ENCODE measurements at regions not wholly inside any gene's neighbourhood (a gene's known extent, or its start where the extent isn't known, plus 50 kb on each side); places are given as distances from the start of the nearest gene placed in this dataset.

DNA sequence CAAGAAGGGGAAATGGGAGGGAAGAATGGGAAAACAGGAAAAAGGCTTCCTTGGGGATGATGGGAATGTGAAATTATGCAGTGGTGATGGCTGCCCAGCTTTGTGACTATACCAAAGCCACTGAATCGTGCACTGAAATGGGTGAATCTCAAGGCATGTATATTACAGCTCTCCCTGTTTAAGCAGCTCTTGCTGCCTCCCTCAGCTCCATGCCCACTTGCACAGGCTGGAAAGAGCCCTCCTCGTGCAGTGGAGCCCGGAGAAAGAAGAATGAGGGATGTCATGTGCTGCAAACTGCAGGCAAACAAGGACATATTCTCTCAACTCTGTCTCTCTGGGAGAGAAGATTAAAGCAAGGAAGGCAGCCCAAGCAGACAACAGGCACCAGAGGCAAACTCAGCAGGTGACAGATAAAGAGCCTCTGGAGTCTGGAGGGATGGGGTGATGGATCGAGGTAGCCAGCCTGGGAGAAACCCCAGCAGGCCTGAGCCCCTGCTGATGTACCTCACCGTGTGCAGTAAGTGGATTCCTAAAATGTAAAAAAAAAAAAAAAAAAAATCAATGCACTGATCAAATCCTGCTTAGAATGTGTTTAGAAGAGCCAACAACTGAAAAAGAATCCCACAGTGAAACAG, 62.4 kb upstream of the SLC66A3 start:
- no peak overlapping the region for H2AFZ ChIP-seq (ENCODE audit: low read length)
- H4K20me1 ChIP-seq (ENCODE audit: insufficient read depth, low read length, poor library complexity, severe bottlenecking): no peaks in the 10 kb centered on the region

DNA sequence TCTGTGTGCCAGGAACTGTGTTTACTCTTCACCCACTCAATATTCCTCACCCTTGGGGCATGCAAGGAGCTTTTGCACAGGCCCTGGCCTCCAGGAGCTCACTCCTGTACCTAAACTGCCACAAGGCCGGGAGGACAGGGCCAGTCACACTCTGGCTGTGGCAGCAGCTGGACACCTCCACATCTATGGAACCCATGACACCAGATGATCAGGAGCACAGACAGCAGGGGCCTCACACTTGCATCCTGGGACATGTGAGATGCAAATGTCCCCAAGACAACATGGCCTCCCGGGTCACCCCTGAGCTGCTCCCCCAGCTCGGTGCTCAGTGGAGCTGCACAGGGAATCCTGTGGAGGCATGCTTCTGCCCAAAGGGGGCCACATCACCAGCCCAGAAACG, 61.8 kb upstream of the SLC66A3 start:
- Histone ChIP-seq H2AFZ (ENCODE audit: low read length) (no peak overlapping the region), H3K4me1 (ENCODE audit: insufficient read depth, low read length, poor library complexity, severe bottlenecking) (no peaks in the 10 kb centered on the region), H3K4me3 (ENCODE audit: low read length, poor library complexity, severe bottlenecking) (no peak overlapping the region), H3K36me3 (ENCODE audit: insufficient read depth, low read length) (no peaks in the 10 kb centered on the region), H3K4me2 (ENCODE audit: low read depth, low read length, poor library complexity, severe bottlenecking) (no peak overlapping the region), H3K9me2 (replicated peaks; ENCODE audit: low read depth, low read length) (no peaks in the 10 kb centered on the region), H3K9me3 (ENCODE audit: insufficient read depth, low read depth, low read length) (no peaks in the 10 kb centered on the region), H3K27me3 (ENCODE audit: insufficient read depth, low read length, poor library complexity, severe bottlenecking) (no peaks in the 10 kb centered on the region), H3F3A (ENCODE audit: low read depth) (no peaks in the 10 kb centered on the region), H3K9ac (ENCODE audit: low read depth, low read length, poor library complexity, severe bottlenecking) (no peak overlapping the region), H4K20me1 (ENCODE audit: insufficient read depth, low read length, poor library complexity, severe bottlenecking) (no peaks in the 10 kb centered on the region), H3K79me2 (ENCODE audit: insufficient read depth, low read length) (no peaks in the 10 kb centered on the region)
- TF ChIP-seq, protein P1, sequence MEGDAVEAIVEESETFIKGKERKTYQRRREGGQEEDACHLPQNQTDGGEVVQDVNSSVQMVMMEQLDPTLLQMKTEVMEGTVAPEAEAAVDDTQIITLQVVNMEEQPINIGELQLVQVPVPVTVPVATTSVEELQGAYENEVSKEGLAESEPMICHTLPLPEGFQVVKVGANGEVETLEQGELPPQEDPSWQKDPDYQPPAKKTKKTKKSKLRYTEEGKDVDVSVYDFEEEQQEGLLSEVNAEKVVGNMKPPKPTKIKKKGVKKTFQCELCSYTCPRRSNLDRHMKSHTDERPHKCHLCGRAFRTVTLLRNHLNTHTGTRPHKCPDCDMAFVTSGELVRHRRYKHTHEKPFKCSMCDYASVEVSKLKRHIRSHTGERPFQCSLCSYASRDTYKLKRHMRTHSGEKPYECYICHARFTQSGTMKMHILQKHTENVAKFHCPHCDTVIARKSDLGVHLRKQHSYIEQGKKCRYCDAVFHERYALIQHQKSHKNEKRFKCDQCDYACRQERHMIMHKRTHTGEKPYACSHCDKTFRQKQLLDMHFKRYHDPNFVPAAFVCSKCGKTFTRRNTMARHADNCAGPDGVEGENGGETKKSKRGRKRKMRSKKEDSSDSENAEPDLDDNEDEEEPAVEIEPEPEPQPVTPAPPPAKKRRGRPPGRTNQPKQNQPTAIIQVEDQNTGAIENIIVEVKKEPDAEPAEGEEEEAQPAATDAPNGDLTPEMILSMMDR (conservative IDR thresholded peaks at IDR 0.05; ENCODE audit: low read length): no peak
- TF ChIP-seq EZH2phosphoT487 (IDR thresholded peaks at IDR 0.05; ENCODE audit: borderline replicate concordance): no peak

More for the DNA sequence above, 62.4 kb upstream of the SLC66A3 start:
- no peaks in the 10 kb centered on the region for H3K4me1 ChIP-seq (ENCODE audit: insufficient read depth, low read length, poor library complexity, severe bottlenecking)
- H3K27me3 ChIP-seq (ENCODE audit: insufficient read depth, low read length, poor library complexity, severe bottlenecking): no peaks in the 10 kb centered on the region
- no peak overlapping the region for H3K4me2 ChIP-seq (ENCODE audit: low read depth, low read length, poor library complexity, severe bottlenecking)
- H3K9me2 ChIP-seq (replicated peaks; ENCODE audit: low read depth, low read length): no peaks in the 10 kb centered on the region
- H3K4me3 ChIP-seq (ENCODE audit: low read length, poor library complexity, severe bottlenecking): no peak overlapping the region
- H3K9ac ChIP-seq (ENCODE audit: low read depth, low read length, poor library complexity, severe bottlenecking): no peak overlapping the region
- no peak for TF ChIP-seq EZH2phosphoT487 (IDR thresholded peaks at IDR 0.05; ENCODE audit: borderline replicate concordance)
- TF ChIP-seq, protein P1 (conservative IDR thresholded peaks at IDR 0.05; ENCODE audit: low read length): no peak
- H3F3A ChIP-seq (ENCODE audit: low read depth): no peaks in the 10 kb centered on the region
- H3K36me3 ChIP-seq (ENCODE audit: insufficient read depth, low read length): no peaks in the 10 kb centered on the region
- no peaks in the 10 kb centered on the region for H3K79me2 ChIP-seq (ENCODE audit: insufficient read depth, low read length)
- no peaks in the 10 kb centered on the region for H3K9me3 ChIP-seq (ENCODE audit: insufficient read depth, low read depth, low read length)

DNA sequence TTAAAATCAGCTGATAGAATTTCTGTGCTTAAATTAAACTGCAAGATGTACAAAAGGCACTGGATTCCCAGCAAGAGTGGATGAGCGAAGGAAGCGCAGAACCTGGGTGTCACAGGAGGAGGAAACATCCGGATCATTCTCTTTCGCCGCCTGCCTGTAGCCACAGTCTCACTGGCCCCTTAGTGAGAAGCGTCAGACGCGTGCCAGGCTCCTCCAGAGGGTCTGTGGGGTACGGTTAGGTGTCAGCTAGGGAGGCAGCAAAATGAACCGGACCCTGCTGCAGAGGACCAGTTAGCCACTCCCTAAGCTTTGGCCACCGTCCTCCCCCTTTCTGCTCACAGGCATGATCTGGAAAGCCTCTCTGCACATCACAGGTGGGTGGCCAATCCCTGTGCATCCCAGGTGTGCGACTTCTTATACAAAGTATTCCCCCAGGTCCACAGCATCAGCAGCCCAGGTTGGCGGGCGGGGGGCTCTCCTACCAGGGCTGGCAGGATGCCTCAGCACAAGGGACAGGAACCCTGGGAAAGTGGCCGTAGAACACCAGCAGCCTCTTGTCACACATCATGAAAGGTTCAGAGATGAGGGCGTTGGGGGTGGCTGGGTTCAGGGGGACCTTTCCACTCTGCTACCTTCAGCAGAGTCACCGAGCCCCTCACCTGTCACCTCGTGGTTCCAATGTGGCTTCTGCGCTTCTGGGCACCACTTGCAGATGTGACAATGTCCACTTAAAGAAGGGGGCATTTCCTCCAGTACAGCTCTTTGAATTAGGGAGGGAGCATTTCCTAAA, 61.1 kb upstream of the SLC66A3 start:
- no peaks in the 10 kb centered on the region for H3K27me3 ChIP-seq (ENCODE audit: insufficient read depth, low read length, poor library complexity, severe bottlenecking)
- H3K9me3 ChIP-seq (ENCODE audit: insufficient read depth, low read depth, low read length): no peaks in the 10 kb centered on the region
- no peaks in the 10 kb centered on the region for H3K9me2 ChIP-seq (replicated peaks; ENCODE audit: low read depth, low read length)
- no peaks in the 10 kb centered on the region for H4K20me1 ChIP-seq (ENCODE audit: insufficient read depth, low read length, poor library complexity, severe bottlenecking)
- no peak overlapping the region for H3K9ac ChIP-seq (ENCODE audit: low read depth, low read length, poor library complexity, severe bottlenecking)
- H2AFZ ChIP-seq (ENCODE audit: low read length): no peak overlapping the region
- no peak overlapping the region for H3K4me2 ChIP-seq (ENCODE audit: low read depth, low read length, poor library complexity, severe bottlenecking)
- no peaks in the 10 kb centered on the region for H3K79me2 ChIP-seq (ENCODE audit: insufficient read depth, low read length)
- TF ChIP-seq EZH2phosphoT487 (IDR thresholded peaks at IDR 0.05; ENCODE audit: borderline replicate concordance): no peak
- no peaks in the 10 kb centered on the region for H3K36me3 ChIP-seq (ENCODE audit: insufficient read depth, low read length)
- H3K4me1 ChIP-seq (ENCODE audit: insufficient read depth, low read length, poor library complexity, severe bottlenecking): no peaks in the 10 kb centered on the region
- H3F3A ChIP-seq (ENCODE audit: low read depth): no peaks in the 10 kb centered on the region
- H3K4me3 ChIP-seq (ENCODE audit: low read length, poor library complexity, severe bottlenecking): no peak overlapping the region
